ENCODE measurements at regions not wholly inside any gene's neighbourhood (a gene's known extent, or its start where the extent isn't known, plus 50 kb on each side); places are given as distances from the start of the nearest gene placed in this dataset.
"Not testable (repeated sequence)": the region's sequence is repeated elsewhere in the genome, so short reads cannot be mapped to it uniquely, and the experiment has no call there.

DNA sequence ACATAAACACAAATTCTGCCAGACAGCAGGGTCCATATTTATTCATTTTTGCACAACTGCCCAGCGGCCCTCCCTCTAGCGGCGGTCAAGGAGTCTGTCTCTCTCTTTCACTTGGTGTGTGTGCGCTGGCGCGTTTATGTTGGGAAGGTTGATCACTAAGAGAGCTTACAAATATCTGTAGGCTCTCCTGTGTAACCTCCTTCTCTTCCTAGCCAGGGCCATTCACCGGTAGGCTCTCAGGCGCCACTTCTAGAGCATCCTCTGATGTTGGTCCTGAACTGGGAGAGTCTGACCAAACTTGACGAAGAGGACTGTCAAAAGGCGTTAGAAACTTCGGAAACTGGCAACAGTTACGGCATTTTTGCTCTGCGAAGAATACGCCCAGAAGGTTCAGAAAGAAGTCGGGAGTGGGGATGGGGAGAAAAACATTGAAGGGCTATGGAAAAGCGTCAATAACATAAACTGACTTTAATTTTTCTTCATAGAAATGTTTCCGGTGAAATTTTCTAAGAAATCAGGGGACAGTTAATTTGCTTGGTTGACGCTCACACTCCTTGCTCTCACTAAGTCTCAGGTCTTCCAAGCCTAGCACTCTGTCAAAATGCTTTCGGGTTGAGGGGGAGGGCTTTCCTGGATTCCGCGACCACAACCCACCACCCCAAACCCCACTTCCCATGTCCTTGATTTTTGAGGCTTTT lies 731.1 kb downstream of the ZWINT start:
- peak; percentile 24 for DNase-seq (ENCODE audit: low read depth)
- H3K4me3 ChIP-seq (ENCODE audit: control insufficient read depth, low read depth, low read length) = no peak overlapping the region
- TF ChIP-seq, protein P1, sequence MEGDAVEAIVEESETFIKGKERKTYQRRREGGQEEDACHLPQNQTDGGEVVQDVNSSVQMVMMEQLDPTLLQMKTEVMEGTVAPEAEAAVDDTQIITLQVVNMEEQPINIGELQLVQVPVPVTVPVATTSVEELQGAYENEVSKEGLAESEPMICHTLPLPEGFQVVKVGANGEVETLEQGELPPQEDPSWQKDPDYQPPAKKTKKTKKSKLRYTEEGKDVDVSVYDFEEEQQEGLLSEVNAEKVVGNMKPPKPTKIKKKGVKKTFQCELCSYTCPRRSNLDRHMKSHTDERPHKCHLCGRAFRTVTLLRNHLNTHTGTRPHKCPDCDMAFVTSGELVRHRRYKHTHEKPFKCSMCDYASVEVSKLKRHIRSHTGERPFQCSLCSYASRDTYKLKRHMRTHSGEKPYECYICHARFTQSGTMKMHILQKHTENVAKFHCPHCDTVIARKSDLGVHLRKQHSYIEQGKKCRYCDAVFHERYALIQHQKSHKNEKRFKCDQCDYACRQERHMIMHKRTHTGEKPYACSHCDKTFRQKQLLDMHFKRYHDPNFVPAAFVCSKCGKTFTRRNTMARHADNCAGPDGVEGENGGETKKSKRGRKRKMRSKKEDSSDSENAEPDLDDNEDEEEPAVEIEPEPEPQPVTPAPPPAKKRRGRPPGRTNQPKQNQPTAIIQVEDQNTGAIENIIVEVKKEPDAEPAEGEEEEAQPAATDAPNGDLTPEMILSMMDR (conservative IDR thresholded peaks at IDR 0.05; ENCODE audit: control insufficient read depth, insufficient read depth, low read depth, low read length) = peak; percentile 43

DNA sequence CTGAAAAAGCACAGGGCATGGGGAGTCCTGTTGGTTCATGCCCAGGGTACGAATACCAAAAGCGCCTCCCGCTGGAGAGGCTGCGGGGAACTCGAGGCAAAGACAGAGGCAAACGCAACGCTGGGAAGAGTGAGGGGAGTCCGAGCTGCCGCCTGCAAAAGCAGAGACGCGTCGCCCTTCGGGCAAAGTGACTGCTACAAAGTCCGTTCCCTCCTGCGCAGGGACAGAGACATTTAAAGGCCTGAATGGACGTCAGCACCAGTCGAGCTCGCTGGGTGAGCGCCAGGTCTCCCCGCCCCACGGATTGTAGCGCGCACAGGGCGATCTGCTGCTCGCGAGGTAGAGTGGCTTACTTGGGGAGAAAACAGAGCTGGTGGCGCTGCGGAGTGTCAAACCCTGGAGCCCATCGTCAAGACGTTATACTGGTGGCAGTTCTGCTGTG lies 732.8 kb downstream of the ZWINT start:
- TF ChIP-seq, protein P1 (conservative IDR thresholded peaks at IDR 0.05; ENCODE audit: control insufficient read depth, insufficient read depth, low read depth, low read length) = no peak
- DNase-seq (ENCODE audit: low read depth) = no peak
- no peak overlapping the region for H3K4me3 ChIP-seq (ENCODE audit: control insufficient read depth, low read depth, low read length)

DNA sequence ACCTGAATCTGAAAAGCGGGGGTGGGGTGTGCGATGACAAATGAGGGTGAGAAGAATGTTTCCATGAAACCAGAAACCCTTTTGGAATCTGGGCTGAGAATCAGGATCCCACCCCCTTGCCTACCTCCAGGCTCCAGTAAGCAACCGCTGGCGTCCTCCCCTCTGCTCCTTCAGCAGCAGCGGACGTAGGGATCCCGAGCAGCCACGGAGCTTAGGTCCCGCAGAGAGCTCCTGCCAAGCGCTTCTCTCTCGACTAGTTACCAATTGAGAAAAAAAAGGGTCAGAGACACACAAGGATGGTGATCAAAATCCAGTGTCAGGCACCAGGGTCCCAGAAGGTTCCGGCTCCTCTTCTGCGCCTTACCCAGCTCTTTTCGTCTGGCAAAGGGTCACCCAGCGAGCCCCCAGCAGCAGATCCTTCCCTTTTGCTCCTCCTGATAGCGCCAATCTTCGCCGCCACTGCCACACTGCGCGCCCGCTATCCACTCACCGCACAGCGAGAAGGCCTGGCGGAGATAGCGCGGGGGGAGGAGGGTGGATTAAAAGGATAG lies 733.5 kb downstream of the ZWINT start:
- no peak for DNase-seq (ENCODE audit: low read depth)
- H3K4me3 ChIP-seq (ENCODE audit: control insufficient read depth, low read depth, low read length) = no peak overlapping the region
- TF ChIP-seq, protein P1 (conservative IDR thresholded peaks at IDR 0.05; ENCODE audit: control insufficient read depth, insufficient read depth, low read depth, low read length) = no peak

DNA sequence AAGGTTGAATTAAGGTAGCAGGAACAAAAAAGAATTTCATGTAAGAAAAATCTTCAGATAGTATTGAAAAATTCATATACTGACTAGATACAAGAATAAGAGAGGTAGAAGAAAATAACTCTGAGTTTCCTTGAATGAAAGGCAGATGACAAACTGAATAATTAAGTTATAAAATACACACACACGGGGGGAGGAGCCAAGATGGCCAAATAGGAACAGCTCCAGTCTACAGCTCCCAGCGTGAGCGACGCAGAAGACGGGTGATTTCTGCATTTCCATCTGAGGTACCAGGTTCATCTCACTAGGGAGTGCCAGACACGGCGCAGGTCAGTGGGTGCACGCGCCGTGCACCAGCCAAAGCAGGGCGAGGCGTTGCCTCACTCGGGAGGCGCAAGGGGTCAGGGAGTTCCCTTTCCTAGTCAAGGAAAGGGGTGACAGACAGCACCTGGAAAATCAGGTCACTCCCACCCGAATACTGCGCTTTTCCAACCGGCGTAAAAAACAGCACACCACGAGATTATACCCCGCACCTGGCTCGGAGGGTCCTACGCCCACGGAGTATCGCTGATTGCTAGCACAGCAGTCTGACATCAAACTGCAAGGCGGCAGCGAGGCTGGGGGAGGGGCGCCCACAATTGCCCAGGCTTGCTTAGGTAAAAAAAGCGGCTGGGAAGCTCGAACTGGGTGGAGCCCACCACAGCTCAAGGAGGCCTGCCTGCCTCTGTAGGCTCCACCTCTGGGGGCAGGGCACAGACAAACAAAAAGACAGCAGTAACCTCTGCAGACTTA lies 759.2 kb downstream of the ZWINT start:
- not testable (repeated sequence) for H3K4me3 ChIP-seq (ENCODE audit: control insufficient read depth, low read depth, low read length); DNase-seq (ENCODE audit: low read depth)

DNA sequence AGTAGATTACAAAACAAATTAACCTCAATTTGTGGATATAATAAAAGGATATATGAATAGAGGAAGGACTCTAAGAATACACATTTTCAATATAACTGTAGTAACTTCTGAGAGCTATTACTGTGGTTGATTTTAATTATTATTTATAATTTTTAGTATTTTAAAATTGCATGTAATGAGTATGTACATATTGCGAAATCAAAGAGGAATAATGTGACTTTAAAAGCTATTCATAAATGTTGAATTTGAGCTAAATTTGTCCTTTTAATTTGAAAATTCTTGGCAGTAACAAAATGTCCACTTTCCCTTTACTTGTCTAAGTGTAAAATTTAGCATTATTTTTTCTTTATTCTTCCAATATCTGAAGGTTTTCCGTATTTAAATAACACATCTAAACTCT lies 750.6 kb upstream of the PCDH15 start:
- no peak for DNase-seq (ENCODE audit: low read depth)
- TF ChIP-seq, protein P1 (conservative IDR thresholded peaks at IDR 0.05; ENCODE audit: control insufficient read depth, insufficient read depth, low read depth, low read length) = no peak
- H3K4me3 ChIP-seq (ENCODE audit: control insufficient read depth, low read depth, low read length) = no peak overlapping the region

GRCh38 chr10:55550236-55550635 lies 749.2 kb upstream of the PCDH15 start:
- DNase-seq (ENCODE audit: low read depth) = peak; percentile 0
- TF ChIP-seq, protein P1 (conservative IDR thresholded peaks at IDR 0.05; ENCODE audit: control insufficient read depth, insufficient read depth, low read depth, low read length) = no peak
- no peak overlapping the region for H3K4me3 ChIP-seq (ENCODE audit: control insufficient read depth, low read depth, low read length)

DNA sequence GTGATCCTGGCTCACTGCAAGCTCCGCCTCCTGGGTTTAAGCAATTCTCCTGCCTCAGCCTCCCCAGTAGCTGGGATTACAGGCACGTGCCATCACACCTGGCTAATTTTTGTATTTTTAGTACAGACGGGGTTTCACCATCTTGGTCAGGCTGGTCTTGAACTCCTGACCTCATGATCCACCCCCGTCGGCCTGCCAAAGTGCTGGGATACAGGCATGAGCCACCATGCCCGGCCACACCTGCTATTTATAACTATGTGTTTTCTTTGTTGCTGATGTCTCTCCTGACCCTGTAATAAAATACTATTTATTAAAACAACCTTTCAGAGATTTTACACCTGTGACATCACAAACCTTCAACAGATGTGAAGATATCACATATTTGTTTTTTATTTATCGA lies 736.5 kb upstream of the PCDH15 start:
- DNase-seq (ENCODE audit: low read depth); H3K4me3 ChIP-seq (ENCODE audit: control insufficient read depth, low read depth, low read length): not testable (repeated sequence)

All from fibroblast of mammary gland (primary cell).